Trophoblast cell (in vitro differentiated cells and primary cell): ENCODE measurements at regions not wholly inside any gene's neighbourhood (a gene's known extent, or its start where the extent isn't known, plus 50 kb on each side); places are given as distances from the start of the nearest gene placed in this dataset.

Source experiments
- DNase-seq, 2 donors: peaks; one replicate each; pipeline ENCODE4 v3.0.0-alpha.2; 2016
- H2AFZ ChIP-seq: 2 replicates; pipeline ENCODE4 v1.6.1; 2013; ENCODE audit warnings: low read length, moderate library complexity, mild to moderate bottlenecking; ENCODE audit not compliant: insufficient read depth, poor library complexity
- H2AK5ac ChIP-seq: 2 replicates; pipeline ENCODE4 v1.6.1; 2013; ENCODE audit warnings: mild to moderate bottlenecking, low read length
- H2BK120ac ChIP-seq: 2 replicates; pipeline ENCODE4 v1.6.1; 2013; ENCODE audit warnings: low read length, mild to moderate bottlenecking, moderate library complexity; ENCODE audit not compliant: insufficient read depth, poor library complexity
- H2BK12ac ChIP-seq: 2 replicates; pipeline ENCODE4 v1.6.1; 2013; ENCODE audit warnings: mild to moderate bottlenecking, low read length, moderate library complexity
- H2BK5ac ChIP-seq: 2 replicates; pipeline ENCODE4 v1.6.1; 2013; ENCODE audit warnings: low read length, low read depth, moderate library complexity, mild to moderate bottlenecking; ENCODE audit not compliant: poor library complexity
- H3K14ac ChIP-seq: 2 replicates; pipeline ENCODE4 v1.6.1; 2013; ENCODE audit warnings: mild to moderate bottlenecking, low read length
- H3K18ac ChIP-seq: 2 replicates; pipeline ENCODE4 v1.6.1; 2013; ENCODE audit warnings: mild to moderate bottlenecking, low read length
- H3K23ac ChIP-seq: 2 replicates; pipeline ENCODE4 v1.6.1; 2013; ENCODE audit warnings: low read length
- H3K27ac ChIP-seq: 2 replicates; pipeline ENCODE4 v1.5.1; 2013; ENCODE audit warnings: low read depth, mild to moderate bottlenecking, inconsistent platforms, low read length, moderate library complexity
- H3K27me3 ChIP-seq: 2 replicates; pipeline ENCODE4 v1.6.1; 2013; ENCODE audit warnings: inconsistent platforms, mild to moderate bottlenecking, low read length, moderate library complexity; ENCODE audit not compliant: insufficient read depth
- H3K36me3 ChIP-seq, 2 experiments: 1 replicate in 1 of 2; 2 replicates in 1 of 2; pipeline ENCODE4 v1.6.1; 2013; ENCODE audit warnings: low read length in 2 of 2, mild to moderate bottlenecking in 2 of 2, moderate library complexity in 1 of 2; ENCODE audit not compliant: insufficient read depth in 2 of 2, control insufficient read depth in 1 of 2
- H3K4ac ChIP-seq: 2 replicates; pipeline ENCODE4 v1.6.1; 2013; ENCODE audit warnings: low read depth, mild to moderate bottlenecking, low read length, moderate library complexity
- H3K4me1 ChIP-seq, 2 experiments: 1 replicate in 1 of 2; 2 replicates in 1 of 2; pipeline ENCODE4 v1.6.1; 2013; ENCODE audit warnings: low read length in 2 of 2, mild to moderate bottlenecking in 2 of 2, moderate library complexity in 1 of 2; ENCODE audit not compliant: insufficient read depth in 2 of 2, control insufficient read depth in 1 of 2
- H3K4me2 ChIP-seq: 2 replicates; pipeline ENCODE4 v1.6.1; 2013; ENCODE audit warnings: inconsistent platforms, mild to moderate bottlenecking, low read length, moderate library complexity
- H3K4me3 ChIP-seq: 2 replicates; pipeline ENCODE4 v1.5.1; 2013; ENCODE audit warnings: mild to moderate bottlenecking, low read depth, low read length, inconsistent platforms
- H3K79me1 ChIP-seq: one replicate; pipeline ENCODE4 v1.6.1; 2013; ENCODE audit warnings: low read length
- H3K79me2 ChIP-seq: 2 replicates; pipeline ENCODE4 v1.6.1; 2013; ENCODE audit warnings: low read length, mild to moderate bottlenecking; ENCODE audit not compliant: control insufficient read depth, insufficient read depth, poor library complexity
- H3K9ac ChIP-seq: 2 replicates; pipeline ENCODE4 v1.6.1; 2013; ENCODE audit warnings: mild to moderate bottlenecking, low read length
- H3K9me3 ChIP-seq: 2 replicates; pipeline ENCODE4 v1.6.1; 2013; ENCODE audit warnings: low read depth, mild to moderate bottlenecking, control low read depth, inconsistent platforms, low read length; ENCODE audit not compliant: insufficient read depth
- H4K12ac ChIP-seq: 2 replicates; pipeline ENCODE4 v1.6.1; 2013; ENCODE audit warnings: low read depth, mild to moderate bottlenecking, low read length, moderate library complexity
- H4K8ac ChIP-seq: 2 replicates; pipeline ENCODE4 v1.6.1; 2013; ENCODE audit warnings: low read depth, mild to moderate bottlenecking, low read length, moderate library complexity
- H4K91ac ChIP-seq: one replicate; pipeline ENCODE4 v1.6.1; 2013; ENCODE audit warnings: low read depth, mild to moderate bottlenecking, low read length, moderate library complexity
- WGBS: extraction: QIAGEN DNeasy Blood & Tissue Kit; methylation state at CpG from one replicate; pipeline ENCODE4 v1.1.7; 2013; ENCODE audit warnings: missing lambda C conversion rate; ENCODE audit not compliant: insufficient read length, insufficient coverage; ENCODE audit errors: extremely low coverage; 5-methylcytosine and 5-hydroxymethylcytosine counted together

DNA sequence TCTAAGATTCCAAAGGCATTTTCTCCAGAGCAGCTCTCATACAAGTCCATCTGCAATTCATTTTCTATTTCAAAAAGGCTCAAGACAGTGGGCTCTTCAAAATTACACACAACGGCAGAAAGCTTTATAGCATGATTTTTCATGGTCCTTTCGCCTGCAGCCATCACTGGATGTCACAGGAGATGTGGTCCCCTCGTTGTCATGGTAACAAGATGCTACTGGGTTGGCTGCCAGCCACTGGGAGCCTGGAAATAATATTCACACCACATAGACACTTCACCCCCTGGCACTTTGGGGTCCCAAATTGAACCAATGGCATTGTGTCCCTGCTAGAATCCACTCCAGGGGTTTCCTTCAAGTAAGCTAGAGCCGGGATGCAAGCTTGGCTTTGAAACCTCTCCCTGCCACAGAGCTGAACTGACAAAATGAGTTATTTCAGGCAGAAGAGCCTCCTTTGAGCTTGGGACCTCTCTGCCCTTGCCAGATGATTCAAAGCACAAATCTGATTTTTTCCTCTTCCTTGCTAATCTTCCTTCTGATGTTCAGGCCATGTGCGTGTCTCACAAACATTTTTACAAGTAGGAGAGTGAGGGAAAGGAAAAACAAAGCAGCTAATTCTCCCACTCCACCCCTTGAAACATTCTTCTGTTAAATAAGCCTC is 512.6 kb upstream of the ADAMTS9 start:
- no peaks in the 10 kb centered on the region for H3K9me3 ChIP-seq
- H3K79me1 ChIP-seq, result no peaks in the 10 kb centered on the region
- no peak overlapping the region for H3K18ac ChIP-seq
- H3K79me2 ChIP-seq, result no peaks in the 10 kb centered on the region
- H3K9ac ChIP-seq, result no peak overlapping the region
- no CpG with 5 or more reads among the region's 5 CpGs for WGBS
- H4K91ac ChIP-seq, result no peak overlapping the region
- no peak overlapping the region for H2AFZ ChIP-seq
- no peak overlapping the region for H3K14ac ChIP-seq
- peaks cover 2 to 5% of the 10 kb centered on the region in 2 experiments for H3K4me1 ChIP-seq
- H2BK5ac ChIP-seq, result no peak overlapping the region
- no peak overlapping the region for H2BK12ac ChIP-seq
- no peaks in the 10 kb centered on the region for H3K27me3 ChIP-seq
- no peak overlapping the region for H3K27ac ChIP-seq
- H3K23ac ChIP-seq, result no peak overlapping the region
- H3K4ac ChIP-seq, result no peak overlapping the region
- H3K36me3 ChIP-seq, result no peaks in the 10 kb centered on the region
- no peak for DNase-seq
- H2AK5ac ChIP-seq, result no peak overlapping the region
- no peak overlapping the region for H4K8ac ChIP-seq
- no peak overlapping the region for H3K4me2 ChIP-seq
- no peak overlapping the region for H2BK120ac ChIP-seq
- H3K4me3 ChIP-seq, result no peak overlapping the region
- H4K12ac ChIP-seq, result no peak overlapping the region

DNA sequence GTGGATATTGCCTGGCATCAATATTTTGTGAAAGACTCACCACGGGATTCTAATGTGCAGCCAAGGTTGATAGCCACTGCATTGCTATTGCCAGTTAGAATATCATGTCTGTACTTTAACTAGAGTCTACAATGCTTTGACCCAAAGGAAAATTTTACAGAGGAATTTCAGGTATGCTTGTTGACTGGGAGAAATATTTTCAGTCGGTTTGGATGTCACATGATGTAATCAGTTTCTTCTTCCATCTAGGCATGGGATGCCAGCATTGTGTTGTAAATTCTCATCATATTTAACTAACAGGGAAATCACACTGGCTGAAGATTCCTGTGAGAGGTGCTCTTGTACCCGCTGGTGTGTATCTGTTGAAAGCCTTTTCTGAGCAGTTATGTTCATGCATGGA is 508.9 kb upstream of the ADAMTS9 start:
- Histone ChIP-seq H3K79me2 (no peaks in the 10 kb centered on the region), H3K9me3 (no peaks in the 10 kb centered on the region), H4K12ac (no peak overlapping the region), H2BK120ac (no peak overlapping the region), H3K4me2 (no peak overlapping the region), H3K14ac (no peak overlapping the region), H3K4ac (no peak overlapping the region), H3K36me3 (no peaks in the 10 kb centered on the region), H4K8ac (no peak overlapping the region), H3K4me3 (no peak overlapping the region), H3K23ac (no peak overlapping the region), H2BK12ac (no peak overlapping the region), H3K18ac (no peak overlapping the region), H2BK5ac (no peak overlapping the region), H2AK5ac (no peak overlapping the region), H3K27me3 (no peaks in the 10 kb centered on the region), H3K4me1 (peaks cover 2 to 5% of the 10 kb centered on the region in 2 experiments), H3K27ac (no peak overlapping the region), H3K9ac (no peak overlapping the region), H3K79me1 (no peaks in the 10 kb centered on the region), H4K91ac (no peak overlapping the region), H2AFZ (no peak overlapping the region)
- WGBS, result no CpG with 5 or more reads among the region's 3 CpGs
- peak; percentile 27 to 64 for DNase-seq

DNA sequence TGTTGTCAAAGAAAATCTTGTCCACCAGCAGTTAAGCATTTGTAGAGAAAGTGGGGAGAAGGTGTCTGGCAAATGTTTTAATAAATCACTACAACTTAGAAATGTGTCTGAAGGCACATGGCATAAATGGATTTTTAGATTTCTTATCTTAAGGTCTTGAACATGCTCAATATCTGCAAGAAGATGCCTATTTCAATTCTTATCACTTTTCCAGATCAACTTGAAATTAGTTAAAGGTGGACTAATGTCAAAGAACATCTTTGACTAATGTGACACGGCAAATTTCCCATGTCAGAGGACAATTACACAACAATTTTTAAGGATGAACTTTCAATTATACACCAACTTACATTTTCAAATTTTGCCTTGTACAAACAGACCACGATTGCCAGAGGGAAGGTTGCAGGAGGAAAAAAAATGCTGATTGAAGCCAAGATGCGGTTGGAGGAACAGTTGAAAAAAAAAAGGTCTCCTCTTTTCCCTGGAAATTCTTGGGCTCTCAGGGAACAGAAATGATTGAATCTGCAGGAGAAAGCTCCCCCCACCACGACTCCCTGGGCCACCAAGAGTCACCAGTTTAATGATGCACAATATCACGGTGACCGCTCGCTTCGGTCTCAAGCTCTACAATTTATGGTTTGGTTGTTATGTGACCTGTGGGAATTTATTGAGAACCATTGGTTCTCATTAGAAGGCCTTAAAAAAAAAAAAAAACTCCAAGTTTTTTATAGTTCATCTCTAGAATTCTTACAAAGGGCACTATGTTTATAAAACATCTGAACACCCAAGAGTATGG is 507.6 kb upstream of the ADAMTS9 start:
- no peaks in the 10 kb centered on the region for H3K79me2 ChIP-seq
- no peak overlapping the region for H3K18ac ChIP-seq
- H2BK5ac ChIP-seq, result no peak overlapping the region
- H2BK12ac ChIP-seq, result no peak overlapping the region
- H2AFZ ChIP-seq, result no peak overlapping the region
- H3K4ac ChIP-seq, result no peak overlapping the region
- no peaks in the 10 kb centered on the region for H3K79me1 ChIP-seq
- H3K36me3 ChIP-seq, result no peaks in the 10 kb centered on the region
- no peak overlapping the region for H3K27ac ChIP-seq
- H3K4me1 ChIP-seq, result peaks cover 2 to 5% of the 10 kb centered on the region in 2 experiments
- no CpG with 5 or more reads among the region's 8 CpGs for WGBS
- no peak overlapping the region for H3K23ac ChIP-seq
- no peak overlapping the region for H3K4me3 ChIP-seq
- peaks cover 2% of the 10 kb centered on the region for H3K9me3 ChIP-seq
- H4K8ac ChIP-seq, result no peak overlapping the region
- no peak overlapping the region for H4K91ac ChIP-seq
- no peak overlapping the region for H3K4me2 ChIP-seq
- no peak overlapping the region for H3K14ac ChIP-seq
- H3K9ac ChIP-seq, result no peak overlapping the region
- H4K12ac ChIP-seq, result no peak overlapping the region
- DNase-seq, result no peak
- H2BK120ac ChIP-seq, result no peak overlapping the region
- H3K27me3 ChIP-seq, result no peaks in the 10 kb centered on the region
- H2AK5ac ChIP-seq, result no peak overlapping the region

DNA sequence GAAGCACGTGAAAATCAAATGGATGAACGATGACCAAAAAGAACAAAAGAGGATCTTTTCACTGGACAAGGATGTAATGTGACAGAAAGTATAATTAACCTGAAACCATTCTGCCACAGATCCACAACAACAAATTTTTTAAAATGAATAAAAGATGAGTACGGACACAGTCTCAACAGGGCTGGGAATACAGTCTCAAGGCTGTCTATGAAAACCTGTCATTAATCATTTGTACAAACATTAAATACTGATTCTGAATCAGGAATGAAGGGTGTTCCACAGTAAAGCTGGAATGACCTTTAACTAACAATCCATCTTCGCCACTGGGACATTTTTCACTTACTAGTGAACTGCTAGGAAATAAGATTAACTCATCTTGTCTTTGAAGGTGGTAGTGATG is 506.9 kb upstream of the ADAMTS9 start:
- H3K9me3 ChIP-seq, result peaks cover 2% of the 10 kb centered on the region
- H3K14ac ChIP-seq, result no peak overlapping the region
- H2BK12ac ChIP-seq, result no peak overlapping the region
- H4K91ac ChIP-seq, result no peak overlapping the region
- H3K18ac ChIP-seq, result no peak overlapping the region
- no peak overlapping the region for H2BK120ac ChIP-seq
- no peak overlapping the region for H4K12ac ChIP-seq
- no peak overlapping the region for H3K4me2 ChIP-seq
- H3K4me3 ChIP-seq, result no peak overlapping the region
- H3K27me3 ChIP-seq, result no peaks in the 10 kb centered on the region
- H3K36me3 ChIP-seq, result no peaks in the 10 kb centered on the region
- H3K4ac ChIP-seq, result no peak overlapping the region
- H3K23ac ChIP-seq, result no peak overlapping the region
- H2BK5ac ChIP-seq, result no peak overlapping the region
- peaks cover 2 to 5% of the 10 kb centered on the region in 2 experiments for H3K4me1 ChIP-seq
- H3K9ac ChIP-seq, result no peak overlapping the region
- H4K8ac ChIP-seq, result no peak overlapping the region
- no peak overlapping the region for H2AK5ac ChIP-seq
- H3K27ac ChIP-seq, result no peak overlapping the region
- no peak overlapping the region for H2AFZ ChIP-seq
- no peak for DNase-seq
- no CpG with 5 or more reads among the region's 4 CpGs for WGBS
- H3K79me2 ChIP-seq, result no peaks in the 10 kb centered on the region
- H3K79me1 ChIP-seq, result no peaks in the 10 kb centered on the region
